HG03565 (cell line): ENCODE measurements at regions not wholly inside any gene's neighbourhood (a gene's known extent, or its start where the extent isn't known, plus 50 kb on each side); places are given as distances from the start of the nearest gene placed in this dataset.

Source experiments
- ATAC-seq: cut with Tn5 transposase; IDR thresholded peaks from one replicate; pipeline ENCODE4 v1.9.1; 2021; ENCODE audit warnings: mild to moderate bottlenecking, moderate library complexity; ENCODE audit not compliant: unreplicated experiment

GRCh38 chr21:23706431-23706830 lies 1900.8 kb downstream of the MRPL39 start:
- no peak for ATAC-seq

- ATAC-seq = no peak
Observed at GRCh38 chr21:23699402-23699801, 1907.9 kb downstream of the MRPL39 start.

GRCh38 chr21:23698619-23699018 lies 1908.7 kb downstream of the MRPL39 start:
- ATAC-seq = no peak

- ATAC-seq = no peak
Observed at GRCh38 chr21:23695443-23695842, 1911.8 kb downstream of the MRPL39 start.

- no peak for ATAC-seq
Observed at GRCh38 chr21:23694390-23694789, 1912.9 kb downstream of the MRPL39 start.

- no peak for ATAC-seq
Observed at GRCh38 chr21:23690316-23690715, 1917.0 kb downstream of the MRPL39 start.

GRCh38 chr21:23686737-23687523 lies 1920.4 kb downstream of the MRPL39 start:
- no peak for ATAC-seq

- no peak for ATAC-seq
Observed at GRCh38 chr21:23684431-23684830, 1922.8 kb downstream of the MRPL39 start.

- no peak for ATAC-seq
Observed at GRCh38 chr21:23664193-23664694, 1943.0 kb downstream of the MRPL39 start.

GRCh38 chr21:23660560-23660959 lies 1946.7 kb downstream of the MRPL39 start:
- no peak for ATAC-seq

GRCh38 chr21:23644768-23645167 lies 1962.5 kb downstream of the MRPL39 start:
- no peak for ATAC-seq

GRCh38 chr21:23639721-23640120 lies 1967.6 kb downstream of the MRPL39 start:
- ATAC-seq = no peak

- ATAC-seq = no peak
Observed at GRCh38 chr21:23638131-23638695, 1969.1 kb downstream of the MRPL39 start.

GRCh38 chr21:23633447-23633940 lies 1973.8 kb downstream of the MRPL39 start:
- ATAC-seq = no peak

GRCh38 chr21:23624281-23624680 lies 1983.0 kb downstream of the MRPL39 start:
- ATAC-seq = no peak

GRCh38 chr21:23613014-23613413 lies 1994.3 kb downstream of the MRPL39 start:
- no peak for ATAC-seq

- no peak for ATAC-seq
Observed at GRCh38 chr21:23612210-23612609, 1995.1 kb downstream of the MRPL39 start.

GRCh38 chr21:23607782-23608431 lies 1999.4 kb downstream of the MRPL39 start:
- ATAC-seq = no peak

GRCh38 chr21:23601549-23601948 lies 2005.7 kb downstream of the MRPL39 start:
- ATAC-seq = no peak

GRCh38 chr21:23593582-23593981 lies 2013.7 kb downstream of the MRPL39 start:
- ATAC-seq = no peak

- ATAC-seq = no peak
Observed at GRCh38 chr21:23585419-23585818, 2021.9 kb downstream of the MRPL39 start.

- ATAC-seq = no peak
Observed at GRCh38 chr21:23579573-23579972, 2027.7 kb downstream of the MRPL39 start.
